Muscle layer of duodenum (tissue), 2 donors: ENCODE measurements at regions not wholly inside any gene's neighbourhood (a gene's known extent, or its start where the extent isn't known, plus 50 kb on each side); places are given as distances from the start of the nearest gene placed in this dataset.

Experiments used
- H3K27ac ChIP-seq: one replicate; pipeline ENCODE4 v1.7.0; 2013; ENCODE audit warnings: mild to moderate bottlenecking, low read length
- H3K27me3 ChIP-seq: one replicate; pipeline ENCODE4 v1.7.0; 2013; ENCODE audit warnings: low read depth, mild to moderate bottlenecking, control low read depth, low read length
- H3K36me3 ChIP-seq, 2 donors: one replicate each; pipeline ENCODE4 v1.7.0; 2013; ENCODE audit warnings: low read length in 2 of 2, control low read depth in 1 of 2, mild to moderate bottlenecking in 1 of 2; ENCODE audit not compliant: insufficient read depth in 2 of 2, control insufficient read depth in 1 of 2
- H3K4me1 ChIP-seq, 2 donors: one replicate each; pipeline ENCODE4 v1.7.0; 2013; ENCODE audit warnings: low read length in 2 of 2, mild to moderate bottlenecking in 2 of 2, control low read depth in 1 of 2, moderate library complexity in 1 of 2; ENCODE audit not compliant: insufficient read depth in 2 of 2, control insufficient read depth in 1 of 2
- H3K4me3 ChIP-seq, 2 donors: one replicate each; pipeline ENCODE4 v1.7.0; 2013; ENCODE audit warnings: low read length in 2 of 2, low read depth in 1 of 2, mild to moderate bottlenecking in 1 of 2
- H3K9me3 ChIP-seq, 2 donors: one replicate each; pipeline ENCODE4 v1.7.0; 2013; ENCODE audit warnings: low read length in 2 of 2, control low read depth in 1 of 2, mild to moderate bottlenecking in 1 of 2; ENCODE audit not compliant: control insufficient read depth in 1 of 2
- donor health status: healthy.

DNA sequence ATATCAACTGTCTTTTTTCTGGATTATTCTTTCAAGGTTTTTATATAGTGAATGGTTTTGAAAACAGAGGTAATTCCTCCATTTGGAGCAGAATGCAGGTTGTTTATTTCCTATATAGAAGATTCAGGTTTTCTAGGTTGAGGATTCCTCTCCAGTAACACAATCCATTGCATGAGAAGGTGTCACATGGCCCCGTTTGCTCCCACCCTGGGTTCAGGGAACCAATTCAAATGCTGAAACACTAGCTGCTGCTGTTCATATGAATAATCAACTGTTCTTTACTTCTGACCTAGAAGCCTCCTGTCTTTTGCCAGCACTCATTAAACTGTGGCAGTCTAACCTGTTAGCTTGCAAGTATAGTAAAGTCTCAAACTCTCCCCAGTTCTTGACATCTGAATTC, 1316.9 kb upstream of the TENM3 start:
- Histone ChIP-seq H3K27ac (no peak overlapping the region), H3K4me3 (no peak overlapping the region), H3K36me3 (no peaks in the 10 kb centered on the region), H3K27me3 (no peaks in the 10 kb centered on the region), H3K9me3 (no peaks in the 10 kb centered on the region), H3K4me1 (no peaks in the 10 kb centered on the region)

DNA sequence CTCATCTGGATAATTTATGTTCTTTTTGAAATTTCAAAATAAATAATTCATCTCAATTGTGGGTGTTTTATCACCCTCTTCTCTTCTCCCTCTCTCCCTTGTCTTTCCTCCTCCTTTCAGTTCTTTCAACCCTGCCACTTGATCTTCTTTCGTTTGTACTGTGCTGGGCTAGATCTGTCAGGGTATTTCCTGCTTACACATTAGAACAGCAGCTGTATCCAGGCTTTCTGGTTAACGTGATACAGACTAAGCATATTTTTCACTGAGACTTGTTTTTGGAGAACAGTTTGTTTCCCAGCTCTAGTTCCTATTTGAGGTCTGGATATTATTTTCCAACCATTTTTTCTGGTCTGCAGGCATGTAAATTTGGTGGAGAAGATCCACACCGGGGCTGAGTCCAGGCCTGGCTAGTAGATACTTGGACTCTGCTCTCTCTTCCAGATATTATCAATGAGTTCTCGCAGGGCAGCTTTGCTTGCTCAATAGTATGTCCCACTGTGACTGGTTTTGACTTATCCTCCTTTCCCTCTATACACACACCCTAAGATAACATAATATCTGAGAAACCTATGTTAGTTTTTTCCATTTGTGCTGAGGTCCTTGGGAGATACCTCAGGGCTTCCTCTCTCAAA, 1310.7 kb upstream of the TENM3 start:
- H3K4me1 ChIP-seq = no peaks in the 10 kb centered on the region
- no peak overlapping the region for H3K4me3 ChIP-seq
- H3K27me3 ChIP-seq = no peaks in the 10 kb centered on the region
- H3K27ac ChIP-seq = no peak overlapping the region
- H3K9me3 ChIP-seq = no peaks in the 10 kb centered on the region
- H3K36me3 ChIP-seq = no peaks in the 10 kb centered on the region

DNA sequence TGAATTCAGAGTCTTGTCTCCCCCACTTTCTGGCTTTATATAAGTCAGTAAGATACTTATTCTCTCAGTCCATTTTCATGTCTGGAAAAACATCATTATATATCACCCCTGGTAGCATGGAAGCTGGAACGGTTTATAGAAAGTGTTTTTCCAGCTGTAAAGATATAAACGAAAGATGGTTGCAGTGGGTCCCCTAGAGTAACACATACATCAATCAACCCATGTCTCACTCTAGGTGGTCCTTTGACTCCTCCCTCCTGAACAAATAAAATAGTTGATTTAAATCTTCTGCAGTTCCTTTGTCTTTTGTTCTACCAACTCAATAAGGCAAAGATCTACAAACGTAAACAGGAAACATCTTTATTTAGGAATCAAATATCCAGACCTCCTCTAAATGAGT, 1306.1 kb upstream of the TENM3 start:
- Histone ChIP-seq H3K4me3 (no peak overlapping the region), H3K9me3 (no peaks in the 10 kb centered on the region), H3K4me1 (no peaks in the 10 kb centered on the region), H3K27ac (no peak overlapping the region), H3K27me3 (no peaks in the 10 kb centered on the region), H3K36me3 (no peaks in the 10 kb centered on the region)

DNA sequence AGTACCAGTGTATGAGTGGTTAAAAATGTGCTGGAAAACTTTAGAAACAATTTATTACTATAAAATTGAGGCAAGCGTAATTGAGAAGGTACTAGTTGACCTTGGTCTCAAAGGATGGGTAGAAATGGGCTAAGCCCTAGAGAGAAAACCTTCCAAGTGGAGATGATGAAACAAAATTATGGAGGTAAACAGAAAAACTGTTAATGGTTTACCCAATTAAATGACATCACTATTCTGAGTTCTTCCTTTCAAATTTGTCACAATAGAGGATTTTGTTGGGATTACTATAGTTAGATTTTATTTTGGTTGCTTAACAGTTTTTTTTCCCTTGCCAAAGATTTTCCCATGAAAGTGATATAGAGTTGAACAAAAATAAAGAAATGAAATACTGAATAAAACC, 1302.5 kb upstream of the TENM3 start:
- Histone ChIP-seq H3K9me3 (no peaks in the 10 kb centered on the region), H3K4me1 (no peaks in the 10 kb centered on the region), H3K27me3 (no peaks in the 10 kb centered on the region), H3K4me3 (no peak overlapping the region), H3K27ac (no peak overlapping the region), H3K36me3 (no peaks in the 10 kb centered on the region)

DNA sequence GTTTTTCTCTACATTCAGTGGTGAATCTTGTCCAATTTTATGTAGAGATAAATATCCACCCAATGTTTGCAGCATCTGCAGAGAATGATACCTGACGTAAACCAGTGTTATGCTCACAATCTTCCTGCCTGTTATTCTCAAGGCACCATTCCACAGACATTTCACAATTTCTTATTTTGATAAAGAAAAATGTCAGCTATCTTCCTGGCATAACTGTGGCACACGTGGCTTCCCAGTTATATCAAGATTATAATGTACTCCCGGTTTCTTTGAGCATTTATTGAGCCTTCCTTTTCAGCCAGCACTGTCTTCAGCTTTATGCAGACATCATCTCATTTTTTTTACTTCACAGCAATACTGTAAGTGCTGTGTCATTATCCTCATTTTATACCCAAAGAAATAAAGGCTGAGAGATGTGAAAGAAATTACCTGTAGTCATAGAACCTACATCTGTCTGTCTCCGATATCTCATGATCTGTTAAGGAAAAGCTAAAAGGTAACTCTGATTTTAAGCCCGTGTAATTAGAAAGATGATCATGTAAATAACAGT, 1300.8 kb upstream of the TENM3 start:
- Histone ChIP-seq H3K4me1 (no peaks in the 10 kb centered on the region), H3K4me3 (no peak overlapping the region), H3K27ac (no peak overlapping the region), H3K36me3 (no peaks in the 10 kb centered on the region), H3K9me3 (no peaks in the 10 kb centered on the region), H3K27me3 (no peaks in the 10 kb centered on the region)

DNA sequence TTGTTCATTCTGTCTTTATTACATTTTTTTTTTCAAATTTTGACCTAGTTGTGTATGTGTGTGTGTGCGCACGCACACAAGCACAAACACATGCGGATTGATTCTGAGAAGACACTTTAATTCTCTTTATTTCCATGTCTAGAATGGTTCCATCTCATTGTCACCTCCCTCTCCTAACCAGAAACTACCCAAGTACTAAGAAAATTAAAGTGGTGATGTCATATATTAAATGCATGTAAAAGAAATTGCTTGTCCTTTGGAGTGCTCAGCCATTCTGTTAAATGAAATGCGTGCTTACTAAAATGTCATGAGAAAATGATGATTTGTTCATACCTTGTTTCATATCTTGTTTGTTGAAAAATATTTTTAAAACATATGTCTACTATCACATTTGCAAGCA, 1297.0 kb upstream of the TENM3 start:
- H3K4me1 ChIP-seq = no peaks in the 10 kb centered on the region
- H3K27ac ChIP-seq = no peak overlapping the region
- no peak overlapping the region for H3K4me3 ChIP-seq
- H3K27me3 ChIP-seq = no peaks in the 10 kb centered on the region
- H3K9me3 ChIP-seq = no peaks in the 10 kb centered on the region
- H3K36me3 ChIP-seq = no peaks in the 10 kb centered on the region

DNA sequence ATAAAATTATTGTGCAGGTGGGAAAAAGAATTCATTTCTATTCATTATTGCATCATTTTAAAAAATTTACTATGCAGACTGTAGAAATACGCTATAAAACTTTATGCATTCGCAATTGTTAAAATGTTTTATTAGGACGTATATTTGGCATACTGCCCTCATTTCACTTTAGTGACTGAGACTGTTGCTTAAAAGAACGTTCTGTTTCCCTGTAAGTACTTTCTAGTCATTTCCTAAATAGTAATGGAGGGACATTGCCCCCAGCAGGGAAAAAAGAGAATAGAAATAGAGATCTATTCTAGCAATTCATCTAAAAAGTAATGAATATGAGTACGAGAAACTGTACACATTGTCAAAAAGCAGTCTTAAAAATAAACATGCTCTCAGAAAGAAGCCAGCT, 1295.8 kb upstream of the TENM3 start:
- no peaks in the 10 kb centered on the region for H3K4me1 ChIP-seq
- no peaks in the 10 kb centered on the region for H3K36me3 ChIP-seq
- H3K4me3 ChIP-seq = no peak overlapping the region
- no peaks in the 10 kb centered on the region for H3K27me3 ChIP-seq
- no peak overlapping the region for H3K27ac ChIP-seq
- no peaks in the 10 kb centered on the region for H3K9me3 ChIP-seq

DNA sequence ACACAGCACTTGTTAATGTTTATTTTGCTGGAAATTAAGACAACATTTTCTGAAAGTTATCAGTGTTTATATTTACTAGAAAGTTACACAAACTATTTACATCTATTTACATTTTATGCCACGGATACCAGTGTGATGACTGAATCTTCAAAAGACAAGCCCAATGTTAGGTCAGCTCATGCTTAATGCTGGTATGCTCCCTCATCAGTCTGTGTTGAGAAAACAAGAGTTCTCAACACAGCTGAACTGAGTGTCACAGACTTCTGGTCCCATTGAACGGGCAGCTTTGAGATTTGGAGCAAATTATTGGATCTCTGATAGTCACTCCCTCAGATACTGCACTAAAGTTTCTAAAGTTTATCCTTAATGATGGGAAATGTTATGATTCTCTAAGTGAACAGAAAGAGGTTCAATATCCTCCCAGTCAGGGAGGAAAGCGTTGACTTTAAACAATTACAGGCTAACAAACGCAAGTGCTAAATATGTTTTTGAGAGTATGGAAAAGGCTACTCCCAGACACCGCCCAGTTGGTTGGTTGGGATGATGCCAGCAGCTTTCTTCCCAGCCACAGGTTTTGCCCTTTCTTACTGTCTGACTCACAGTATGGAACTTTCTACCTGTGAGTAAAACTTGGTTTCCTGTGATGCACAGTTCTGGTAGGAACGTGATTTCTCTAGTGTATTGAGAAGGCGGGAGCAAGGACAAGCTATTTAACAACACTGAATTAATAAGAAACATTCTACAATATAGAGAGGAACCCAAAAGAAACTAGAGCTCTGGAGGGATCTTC, 1293.6 kb upstream of the TENM3 start:
- Histone ChIP-seq H3K4me1 (no peaks in the 10 kb centered on the region), H3K4me3 (no peak overlapping the region), H3K36me3 (no peaks in the 10 kb centered on the region), H3K27me3 (no peaks in the 10 kb centered on the region), H3K27ac (no peak overlapping the region), H3K9me3 (no peaks in the 10 kb centered on the region)

DNA sequence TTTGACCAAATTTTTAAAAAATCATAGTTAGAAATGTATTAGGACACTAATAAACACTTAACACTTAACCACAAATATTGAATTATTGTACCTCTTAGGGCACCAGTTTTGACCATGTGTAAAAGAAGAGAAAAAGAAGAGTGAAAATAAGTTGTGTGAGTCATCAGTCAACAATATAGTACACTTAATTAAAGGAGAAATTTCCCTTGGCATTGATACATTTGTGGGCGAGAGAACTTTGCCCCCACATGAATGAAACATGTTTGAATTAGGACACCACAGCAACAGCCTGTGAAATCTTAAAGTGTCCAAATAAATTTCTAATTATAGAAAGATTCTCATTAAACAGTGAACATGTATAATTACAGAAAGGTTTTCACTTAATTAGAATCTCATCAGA, 1292.8 kb upstream of the TENM3 start:
- Histone ChIP-seq H3K9me3 (no peaks in the 10 kb centered on the region), H3K4me3 (no peak overlapping the region), H3K36me3 (no peaks in the 10 kb centered on the region), H3K27ac (no peak overlapping the region), H3K4me1 (no peaks in the 10 kb centered on the region), H3K27me3 (no peaks in the 10 kb centered on the region)

DNA sequence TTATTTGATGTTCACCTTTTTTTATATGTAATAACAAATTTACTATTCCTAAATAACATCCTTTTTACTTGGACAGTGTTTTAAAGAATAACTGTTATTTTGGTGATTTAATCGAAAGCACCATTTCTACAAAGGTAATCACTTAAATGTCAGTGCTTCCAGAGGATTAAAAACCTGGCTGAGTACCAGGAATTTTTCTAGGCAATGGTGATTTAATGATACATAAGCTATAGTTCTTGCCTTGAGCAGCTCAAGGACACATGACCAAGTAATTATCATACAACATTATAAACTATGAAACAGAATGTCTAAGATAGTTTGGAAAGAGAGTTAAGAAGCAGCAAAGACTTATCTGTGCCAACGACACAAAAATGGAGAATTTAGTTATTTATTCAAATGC, 1291.9 kb upstream of the TENM3 start:
- Histone ChIP-seq H3K27ac (no peak overlapping the region), H3K9me3 (no peaks in the 10 kb centered on the region), H3K4me3 (no peak overlapping the region), H3K4me1 (no peaks in the 10 kb centered on the region), H3K36me3 (no peaks in the 10 kb centered on the region), H3K27me3 (no peaks in the 10 kb centered on the region)

DNA sequence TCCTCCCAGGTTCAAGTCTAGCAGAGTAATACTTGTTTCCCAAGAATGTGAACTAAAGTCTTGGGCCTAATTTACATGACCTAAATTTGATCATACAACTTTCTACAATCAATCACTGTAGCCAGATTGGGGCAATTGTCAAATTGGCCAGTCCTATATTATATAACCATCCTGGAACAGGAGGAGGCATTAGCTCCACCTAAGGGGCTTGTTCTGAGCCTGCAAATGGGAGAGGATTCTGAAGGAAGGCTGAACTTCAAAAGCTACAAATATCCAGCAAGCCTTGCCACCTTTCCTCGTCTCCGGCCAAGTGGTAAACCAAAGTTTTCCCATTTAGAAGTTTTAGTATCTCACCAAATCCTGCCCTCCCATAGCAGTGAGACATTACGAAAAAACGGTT, 1289.6 kb upstream of the TENM3 start:
- H3K27ac ChIP-seq = no peak overlapping the region
- H3K27me3 ChIP-seq = no peaks in the 10 kb centered on the region
- no peak overlapping the region for H3K4me3 ChIP-seq
- H3K36me3 ChIP-seq = no peaks in the 10 kb centered on the region
- no peaks in the 10 kb centered on the region for H3K4me1 ChIP-seq
- H3K9me3 ChIP-seq = no peaks in the 10 kb centered on the region
